CD4-positive, alpha-beta T cell treated with Interleukin-15 for 1 hour (primary cell): ENCODE measurements at regions not wholly inside any gene's neighbourhood (a gene's known extent, or its start where the extent isn't known, plus 50 kb on each side); places are given as distances from the start of the nearest gene placed in this dataset.
"Not testable (repeated sequence)": the region's sequence is repeated elsewhere in the genome, so short reads cannot be mapped to it uniquely, and the experiment has no call there.

Source experiments
- DNase-seq: peaks from one replicate; pipeline ENCODE4 v3.0.0-alpha.2; 2020

- DNase-seq: no peak
These were observed 405.5 kb upstream of the ADGRB3 start for GRCh38 chr6:68229566-68229965.

DNA sequence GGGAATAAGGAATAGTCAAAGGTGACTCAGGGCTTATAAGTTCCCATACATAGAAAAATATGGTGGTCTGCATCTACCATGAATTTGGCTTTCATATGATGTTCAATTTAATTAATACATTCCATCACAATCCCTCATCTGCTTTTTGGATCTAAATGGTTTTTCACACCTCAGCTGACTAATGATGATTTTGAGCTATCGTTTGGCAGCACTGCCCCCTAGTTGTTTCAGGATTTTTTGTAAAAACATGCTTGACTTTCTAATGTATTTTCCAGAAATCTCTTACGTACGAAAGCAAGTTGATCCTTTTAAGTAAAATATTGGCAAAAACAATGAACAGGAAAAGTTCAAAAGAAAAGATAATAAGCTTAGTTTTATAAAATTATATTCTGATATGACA lies 408.6 kb upstream of the ADGRB3 start:
- no peak for DNase-seq

DNA sequence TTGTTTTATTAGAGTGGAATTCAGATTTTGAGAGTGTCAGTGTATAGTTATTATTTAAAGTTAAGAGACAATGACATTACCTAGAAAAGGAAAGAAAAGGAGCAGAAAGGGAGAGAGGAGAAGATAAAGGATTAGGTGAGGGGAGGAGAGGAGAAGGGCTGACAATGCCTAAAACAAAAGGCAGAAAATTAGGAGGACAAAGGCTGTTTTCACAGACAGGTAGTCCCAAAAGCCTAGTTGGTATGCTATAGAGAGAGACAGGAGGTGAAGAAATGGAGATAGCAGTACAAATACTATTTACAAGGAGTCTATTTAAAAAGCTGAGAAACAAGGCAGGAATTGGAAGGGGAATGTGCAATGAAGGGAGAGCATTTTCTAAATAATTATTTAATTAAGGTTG lies 409.4 kb upstream of the ADGRB3 start:
- no peak for DNase-seq

DNA sequence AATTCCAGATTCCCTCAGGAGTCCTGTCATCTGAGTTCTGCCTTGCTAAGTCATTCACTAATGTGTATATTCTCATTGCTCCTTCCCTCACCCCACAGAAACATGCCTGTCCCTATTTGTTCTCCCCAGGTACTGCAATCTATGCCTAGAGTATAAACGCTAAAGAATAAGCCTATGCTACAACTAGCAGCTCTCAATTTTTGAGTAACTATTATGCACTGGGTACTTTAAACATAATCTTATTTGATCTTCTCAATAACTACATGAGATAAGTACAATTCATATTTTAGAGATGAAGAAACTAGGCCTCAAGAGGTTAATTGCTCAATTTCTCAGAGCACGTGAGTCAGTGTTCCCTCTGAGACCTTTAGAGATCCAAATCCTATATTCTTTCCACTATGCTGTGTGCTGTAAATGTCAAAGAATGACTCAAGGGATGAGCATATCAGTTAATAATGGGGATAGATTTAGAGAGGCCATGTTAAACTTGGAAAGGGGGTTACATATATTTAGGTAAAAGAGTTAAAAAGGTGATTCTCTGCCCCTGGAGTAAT lies 423.8 kb upstream of the ADGRB3 start:
- no peak for DNase-seq

- DNase-seq: not testable (repeated sequence)
These were observed 427.5 kb upstream of the ADGRB3 start for GRCh38 chr6:68207612-68208011.

DNA sequence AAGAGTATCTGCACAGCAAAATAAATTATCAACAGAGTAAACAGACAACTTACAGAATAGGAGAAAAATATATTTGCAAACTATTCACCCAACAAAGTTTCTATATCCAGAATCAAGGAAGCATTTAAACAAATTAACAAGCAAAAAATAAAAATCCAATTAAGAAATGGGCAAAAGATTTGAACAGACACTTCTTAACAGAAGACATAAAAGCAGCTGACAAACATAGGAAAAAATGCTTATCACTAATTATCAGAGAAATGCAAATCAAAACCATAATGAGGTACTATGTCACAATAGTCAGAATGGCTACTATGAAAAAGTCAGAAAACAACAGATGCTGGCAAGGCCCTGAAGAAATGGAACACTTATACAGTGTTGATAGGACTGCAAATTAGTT lies 434.2 kb upstream of the ADGRB3 start:
- no peak for DNase-seq

DNA sequence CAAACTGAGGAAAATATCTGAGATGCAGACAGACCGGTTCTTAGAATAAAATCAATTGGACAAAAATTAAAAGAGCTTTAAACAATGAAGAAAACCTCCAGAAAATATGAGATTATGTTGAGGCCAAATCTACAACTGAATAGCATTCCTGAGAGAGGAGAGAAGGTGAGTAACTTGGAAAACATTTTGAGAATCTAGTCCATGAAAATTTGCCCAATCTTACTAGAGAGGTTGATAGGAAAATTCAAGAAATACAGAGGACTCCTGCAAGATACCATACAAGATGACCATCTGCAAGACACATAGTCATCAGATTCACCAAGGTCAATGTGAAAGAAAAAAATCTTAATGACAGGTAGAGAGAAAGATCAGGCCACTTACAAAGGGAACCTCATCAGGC lies 437.7 kb upstream of the ADGRB3 start:
- no peak for DNase-seq

DNA sequence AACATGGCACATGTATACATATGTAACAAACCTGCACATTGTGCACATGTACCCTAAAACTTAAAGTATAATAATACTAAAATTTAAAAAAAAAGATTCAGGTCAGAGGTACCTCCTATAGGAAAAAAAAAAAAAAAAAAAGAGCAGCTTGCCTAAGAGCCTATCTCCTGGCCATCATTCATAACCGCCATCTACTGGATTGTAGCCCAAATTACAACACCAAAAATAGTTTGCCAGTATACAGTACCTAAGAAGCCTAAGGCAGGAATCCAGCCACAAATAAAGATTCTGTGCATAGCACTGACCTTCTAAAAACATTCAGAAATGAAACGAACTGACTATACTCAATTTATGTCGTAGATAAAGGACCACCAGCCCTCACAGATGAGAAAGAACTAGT lies 438.4 kb upstream of the ADGRB3 start:
- no peak for DNase-seq

GRCh38 chr6:68195753-68196152 lies 439.3 kb upstream of the ADGRB3 start:
- not testable (repeated sequence) for DNase-seq

DNA sequence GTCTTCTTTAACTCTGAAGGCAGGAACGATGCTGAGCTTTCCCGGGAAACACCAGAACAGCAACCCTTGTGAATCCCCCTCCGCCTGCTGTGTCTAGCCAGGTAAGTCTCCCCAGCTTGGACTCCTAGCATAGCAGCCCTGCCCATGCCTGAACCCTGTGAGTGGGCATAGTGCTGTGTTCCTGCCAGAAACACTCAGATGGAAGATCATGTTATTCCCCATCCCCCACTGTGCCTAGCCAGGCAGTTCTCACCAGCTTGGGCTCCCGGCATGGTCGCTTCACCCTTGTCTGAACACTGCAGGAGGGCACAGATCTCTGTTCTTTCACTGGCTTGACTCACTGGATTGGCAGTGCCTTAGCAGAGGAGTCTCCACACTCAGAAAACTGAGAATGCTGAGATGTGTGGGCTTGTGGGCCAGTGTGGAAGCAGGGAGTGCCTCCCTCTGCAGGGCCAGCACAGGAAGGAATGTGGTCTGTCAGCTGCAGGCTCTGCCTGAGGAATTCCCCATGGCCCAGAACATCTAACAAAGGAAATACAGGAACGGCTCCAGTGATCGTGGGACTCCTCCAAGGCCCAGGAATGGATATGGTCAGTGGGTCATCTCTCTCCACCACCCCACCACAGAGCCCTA lies 440.1 kb upstream of the ADGRB3 start:
- DNase-seq: no peak

DNA sequence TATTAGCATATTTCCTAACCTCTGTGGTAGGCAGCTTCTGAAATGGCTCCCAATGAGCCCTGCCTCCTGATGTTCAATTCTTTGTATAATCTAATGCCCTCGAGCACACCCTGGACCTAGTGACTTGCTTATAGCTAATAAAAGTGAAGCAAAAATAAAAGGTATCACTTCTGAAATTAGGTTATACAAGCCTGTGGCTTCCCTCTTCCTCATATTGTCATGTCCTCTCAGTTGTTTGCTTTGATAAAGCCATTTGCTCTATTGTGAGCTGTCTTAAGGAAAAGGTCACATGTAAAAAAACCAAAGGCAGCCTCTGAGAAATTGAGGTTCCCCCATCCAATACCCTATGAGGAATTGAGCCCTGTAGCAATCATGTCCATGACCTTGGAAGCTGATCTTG lies 442.1 kb upstream of the ADGRB3 start:
- no peak for DNase-seq

DNA sequence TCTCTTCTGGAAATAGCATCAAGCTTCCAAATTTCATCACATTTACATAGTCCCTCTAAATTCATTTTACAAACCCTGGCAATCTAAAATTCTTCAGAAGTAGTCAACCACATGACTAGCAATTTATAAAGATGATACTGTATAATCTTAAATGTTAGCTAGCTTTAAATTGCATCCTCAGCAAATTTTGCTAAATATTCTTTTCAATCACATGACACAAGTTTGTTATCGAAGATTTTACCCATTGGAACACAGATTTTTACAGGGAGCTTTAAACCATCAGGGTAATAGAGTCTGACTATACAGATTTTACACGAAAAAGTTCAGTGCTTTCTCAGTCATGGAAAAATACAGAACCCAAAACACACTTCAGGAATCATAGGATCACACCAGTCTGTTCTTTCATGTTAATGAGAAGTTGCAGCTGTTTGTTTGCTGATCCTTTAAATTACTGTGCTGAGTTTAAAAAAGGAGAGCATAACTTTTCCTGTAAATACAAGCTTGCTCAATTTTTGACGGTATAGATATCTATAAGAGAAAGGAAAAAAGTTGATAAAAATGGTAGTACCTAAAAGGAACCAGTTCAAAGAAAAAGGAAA lies 445.8 kb upstream of the ADGRB3 start:
- DNase-seq: no peak

DNA sequence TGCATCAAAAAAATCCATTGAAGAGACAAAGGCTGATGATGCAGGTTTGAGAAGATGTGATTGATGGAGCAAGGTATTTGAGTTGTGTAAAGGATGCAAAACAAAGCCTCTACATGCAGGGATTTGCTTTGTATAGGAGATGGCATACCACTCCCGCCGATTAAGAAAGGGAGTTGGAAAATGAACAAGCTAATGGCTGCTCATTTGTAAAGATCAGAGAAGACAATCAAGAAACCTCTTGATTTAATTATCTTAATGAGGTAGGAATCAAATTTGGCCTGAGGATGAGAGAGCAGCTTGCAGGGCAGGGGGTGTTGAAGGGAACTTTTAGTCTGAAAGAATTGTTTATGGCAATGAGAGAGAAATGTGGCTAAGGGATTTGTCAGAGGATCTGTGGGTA lies 448.2 kb upstream of the ADGRB3 start:
- no peak for DNase-seq

GRCh38 chr6:68182386-68182785 lies 452.7 kb upstream of the ADGRB3 start:
- DNase-seq: no peak

GRCh38 chr6:68181027-68181426 lies 454.1 kb upstream of the ADGRB3 start:
- DNase-seq: not testable (repeated sequence)

DNA sequence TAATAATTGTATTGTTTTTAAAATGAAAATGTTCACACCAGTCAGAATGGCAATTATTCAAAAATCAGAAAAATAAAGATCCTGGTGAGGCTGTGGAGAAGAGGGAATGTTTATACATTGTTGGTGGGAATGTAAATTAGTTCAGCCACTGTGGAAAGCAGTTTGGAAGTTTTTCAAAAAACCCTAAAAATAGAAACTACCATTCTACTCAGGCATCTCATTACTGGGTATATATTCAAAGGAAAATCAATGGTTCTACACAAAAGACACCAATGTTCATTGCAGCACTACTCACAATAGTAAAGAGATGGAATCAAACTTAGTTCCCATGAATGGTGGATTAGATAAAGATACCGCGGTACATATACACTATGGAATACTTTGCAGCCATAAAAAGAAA lies 461.5 kb upstream of the ADGRB3 start:
- DNase-seq: no peak

GRCh38 chr6:68169922-68170321 lies 465.2 kb upstream of the ADGRB3 start:
- no peak for DNase-seq

GRCh38 chr6:68167604-68168003 lies 467.5 kb upstream of the ADGRB3 start:
- DNase-seq: no peak

DNA sequence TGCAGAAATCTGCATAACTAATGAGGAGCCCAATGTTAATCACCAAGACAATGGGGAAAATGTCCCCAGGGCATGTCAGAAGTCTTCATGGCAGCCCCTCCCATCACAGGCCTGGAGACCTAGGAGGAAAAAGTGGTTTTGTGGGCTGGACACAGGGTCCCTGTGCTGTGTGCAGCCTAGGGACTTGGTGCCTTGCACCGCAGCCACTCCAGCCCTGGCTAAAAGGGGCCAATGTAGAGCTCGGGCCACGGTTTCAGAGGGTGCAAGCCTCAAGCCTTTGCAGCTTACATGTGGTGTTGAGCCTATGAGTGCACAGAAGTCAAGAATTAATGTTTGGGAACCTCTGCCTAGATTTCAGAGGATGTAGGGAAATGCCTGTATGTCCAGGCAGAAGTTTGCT lies 474.3 kb upstream of the ADGRB3 start:
- DNase-seq: not testable (repeated sequence)

DNA sequence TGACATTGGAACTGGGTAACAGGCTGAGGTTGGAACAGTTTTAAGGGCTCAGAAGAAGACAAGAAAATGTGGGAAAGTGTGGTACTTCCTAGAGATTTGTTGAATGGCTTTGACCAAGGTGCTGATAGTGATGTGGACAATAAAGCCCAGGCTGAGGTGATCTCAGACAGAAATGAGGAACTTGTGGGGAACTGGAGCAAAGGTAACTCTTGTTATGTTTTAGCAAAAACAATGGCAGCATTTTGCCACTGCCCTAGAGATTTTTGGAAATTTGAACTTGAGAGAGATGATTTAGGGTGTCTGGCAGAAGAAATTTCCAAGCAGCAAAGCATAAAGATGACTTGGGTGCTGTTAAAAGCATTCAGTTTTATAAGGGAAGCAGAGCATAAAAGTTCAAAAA lies 474.7 kb upstream of the ADGRB3 start:
- DNase-seq: no peak

GRCh38 chr6:68159433-68159832 lies 475.6 kb upstream of the ADGRB3 start:
- no peak for DNase-seq

DNA sequence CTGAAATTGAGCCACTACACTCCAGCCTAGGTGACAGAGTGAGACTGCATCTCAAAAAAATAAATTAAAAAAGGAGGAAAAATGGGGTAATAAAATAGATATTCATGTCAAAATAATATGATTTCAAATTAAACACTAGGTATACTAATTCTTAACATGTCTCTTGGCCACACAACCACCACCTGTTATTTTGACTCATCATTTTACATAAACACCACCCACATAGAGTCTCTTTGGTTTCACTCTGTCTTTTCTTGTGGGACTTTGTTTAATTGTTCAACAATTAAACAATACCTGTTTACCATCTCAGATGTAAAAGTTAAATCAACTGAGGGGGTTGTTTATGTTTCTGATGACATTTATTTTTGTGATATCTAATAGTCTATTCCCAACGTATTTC lies 476.8 kb upstream of the ADGRB3 start:
- no peak for DNase-seq

- no peak for DNase-seq
These were observed 490.4 kb upstream of the ADGRB3 start for GRCh38 chr6:68144667-68145066.

DNA sequence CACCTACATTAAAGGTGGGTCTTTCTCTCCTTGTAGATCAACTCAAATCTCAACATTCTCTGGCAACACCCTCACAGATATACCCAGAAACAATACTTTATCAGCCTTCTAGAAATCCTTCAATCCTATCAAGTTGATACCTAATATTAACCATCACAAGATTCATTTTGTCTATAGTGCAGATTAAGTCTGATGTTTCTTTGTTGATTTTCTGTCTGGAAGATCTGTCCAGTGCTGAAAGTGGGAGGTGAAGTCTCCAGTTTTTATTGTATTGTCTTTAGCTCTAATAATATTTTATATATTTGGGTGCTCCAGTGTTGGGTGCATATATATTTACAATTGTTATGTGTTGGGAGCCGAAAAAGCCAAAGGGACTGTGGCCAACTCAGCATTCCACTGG lies 493.9 kb upstream of the ADGRB3 start:
- DNase-seq: no peak

DNA sequence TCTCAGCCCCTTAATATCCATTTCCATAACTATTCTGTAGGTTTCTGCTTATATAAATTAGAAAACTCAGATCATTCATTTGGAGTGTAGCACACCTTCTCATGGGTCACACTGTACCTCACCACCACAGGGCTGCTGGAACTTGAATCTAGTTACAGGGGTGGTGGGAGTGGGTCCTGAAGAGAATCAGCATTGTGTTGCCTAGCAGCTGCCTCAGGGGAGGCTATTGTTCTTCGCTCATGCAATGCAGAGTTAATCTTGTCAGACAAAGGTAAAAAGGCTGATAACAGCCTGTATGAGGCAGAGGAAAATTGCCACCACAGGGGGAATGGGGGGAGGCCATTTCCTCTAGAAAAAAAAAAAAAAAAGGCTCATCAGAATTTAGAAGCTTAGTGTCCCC lies 496.0 kb upstream of the ADGRB3 start:
- DNase-seq: no peak
